IPS DF 19.7 (cell line): ENCODE measurements at regions not wholly inside any gene's neighbourhood (a gene's known extent, or its start where the extent isn't known, plus 50 kb on each side); places are given as distances from the start of the nearest gene placed in this dataset.

Experiments
- DNase-seq: peaks from one replicate; pipeline ENCODE4 v3.0.0-alpha.2; 2013; ENCODE audit warnings: low read depth, low spot score

DNA sequence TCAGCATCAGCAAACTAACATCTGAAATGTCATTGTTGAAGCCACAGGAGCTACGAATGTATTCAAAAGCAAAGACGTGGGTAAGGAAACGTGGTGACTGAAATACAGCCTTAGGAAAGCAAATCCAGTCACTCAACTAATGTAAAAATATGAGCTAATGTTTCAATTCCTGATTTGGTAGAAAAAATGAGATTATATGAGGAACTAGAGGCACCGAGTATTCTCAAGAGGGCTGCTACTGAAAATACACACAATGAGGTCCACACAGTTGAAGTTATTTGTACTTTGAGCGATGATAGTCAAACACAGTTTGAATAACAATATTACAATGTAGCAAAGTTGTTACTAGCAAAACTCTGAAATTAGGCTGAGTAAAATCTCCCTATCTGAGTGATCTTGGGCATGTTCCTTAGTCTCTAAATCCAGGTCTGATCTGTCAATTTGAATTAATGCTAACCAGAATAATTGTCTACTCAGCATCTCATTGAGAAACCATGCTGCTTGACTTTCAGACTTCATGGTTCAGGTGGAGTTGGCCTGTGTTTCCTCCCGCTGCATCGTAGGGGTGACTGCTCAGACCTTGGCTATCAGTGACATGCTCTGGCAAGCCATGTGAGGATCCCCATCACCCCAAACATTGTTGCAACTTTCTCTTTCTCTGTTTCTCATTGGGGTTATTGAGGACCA is 467.1 kb upstream of the SOX5 start:
- DNase-seq = no peak

DNA sequence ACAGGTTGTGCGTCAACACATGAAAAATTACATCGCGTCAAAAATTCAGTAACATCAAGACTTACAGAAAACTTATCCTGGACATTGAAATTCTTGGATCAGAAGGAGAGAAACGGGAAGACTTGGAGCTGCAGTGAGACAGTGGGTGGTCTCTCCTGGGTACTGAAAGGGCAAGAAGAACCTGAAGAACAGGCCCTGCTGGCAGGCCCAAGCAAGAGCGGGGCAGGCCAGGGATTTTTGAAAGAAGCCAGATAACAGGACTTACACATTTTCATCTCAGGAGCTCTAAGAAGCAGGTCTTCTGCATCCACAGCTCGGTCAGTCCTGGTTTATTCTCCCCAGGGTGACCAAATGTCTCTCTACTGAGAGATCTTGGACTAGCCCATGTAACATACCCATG is 466.5 kb upstream of the SOX5 start:
- no peak for DNase-seq

DNA sequence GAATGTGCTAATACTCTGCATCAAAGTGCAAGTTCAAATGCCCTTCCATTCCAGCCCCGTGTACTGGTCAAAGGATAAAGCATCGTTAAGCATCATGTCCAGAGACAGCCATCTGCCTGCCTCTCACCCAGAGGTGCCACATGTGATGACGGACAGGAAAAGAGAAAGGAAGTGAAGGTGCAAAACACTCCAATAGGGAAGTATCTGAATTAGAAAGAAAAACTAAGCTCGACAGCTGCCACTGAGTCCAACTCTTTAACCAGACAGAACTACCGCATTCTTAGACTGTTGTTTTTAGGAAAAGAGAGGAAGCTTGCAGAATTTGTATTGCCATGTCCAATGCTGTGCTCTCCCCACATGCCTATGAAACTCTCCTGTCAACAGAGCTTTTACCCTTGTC is 465.0 kb upstream of the SOX5 start:
- no peak for DNase-seq

DNA sequence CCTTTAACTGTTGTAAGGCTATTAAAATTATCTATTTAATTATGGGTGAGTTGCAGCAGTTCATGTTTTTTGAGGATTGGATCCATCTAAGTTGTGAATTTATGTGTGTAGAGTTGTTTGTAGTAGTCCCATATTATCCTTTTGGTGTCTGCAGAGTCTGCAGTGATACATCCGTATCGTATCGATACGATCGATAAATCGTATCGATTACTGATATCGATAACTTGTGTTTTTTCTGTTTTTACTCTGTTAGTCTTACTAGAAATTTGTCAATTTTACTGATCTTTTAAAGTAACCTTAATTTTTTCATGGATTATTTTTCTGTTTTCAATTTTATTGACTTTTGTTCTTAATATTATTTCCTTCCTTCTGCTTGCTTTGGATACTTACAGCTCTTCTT is 462.5 kb upstream of the SOX5 start:
- no peak for DNase-seq

DNA sequence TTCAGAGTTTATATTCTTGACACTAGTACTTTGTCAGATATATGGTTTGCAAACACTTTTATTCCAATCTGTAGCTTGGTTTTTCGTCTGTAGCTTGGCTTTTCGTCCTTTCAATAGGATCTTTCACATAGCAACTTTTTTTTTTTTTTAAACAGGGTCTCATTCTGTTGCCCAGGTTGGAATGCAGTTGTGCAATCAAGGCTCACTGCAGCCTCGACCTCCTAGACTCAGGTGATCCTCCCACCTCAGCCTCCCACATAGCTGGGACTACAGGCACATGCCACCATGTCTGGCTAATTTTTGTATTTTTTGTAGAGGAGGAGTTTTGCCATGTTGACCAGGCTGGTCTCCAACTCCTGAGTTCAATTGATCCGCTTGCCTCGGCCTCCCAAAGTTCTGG is 460.4 kb upstream of the SOX5 start:
- DNase-seq = no peak

DNA sequence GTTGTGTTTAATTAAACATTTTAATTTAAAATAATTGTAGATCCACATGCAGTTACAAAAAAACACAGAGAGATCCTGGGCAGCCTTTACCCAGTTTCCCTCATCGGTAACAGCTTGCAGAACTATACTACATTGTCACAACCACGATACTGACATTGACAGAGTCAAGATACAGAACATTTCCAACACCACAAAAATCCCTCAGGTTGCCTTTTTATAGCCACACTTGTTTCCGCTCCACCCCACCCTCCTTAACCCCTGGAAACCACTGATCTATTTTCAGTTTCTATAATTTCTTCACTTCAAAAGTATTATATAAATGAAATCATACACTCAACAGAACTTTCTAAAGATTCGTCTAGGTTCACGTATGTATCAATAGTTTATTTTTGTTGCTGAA is 458.8 kb upstream of the SOX5 start:
- no peak for DNase-seq

DNA sequence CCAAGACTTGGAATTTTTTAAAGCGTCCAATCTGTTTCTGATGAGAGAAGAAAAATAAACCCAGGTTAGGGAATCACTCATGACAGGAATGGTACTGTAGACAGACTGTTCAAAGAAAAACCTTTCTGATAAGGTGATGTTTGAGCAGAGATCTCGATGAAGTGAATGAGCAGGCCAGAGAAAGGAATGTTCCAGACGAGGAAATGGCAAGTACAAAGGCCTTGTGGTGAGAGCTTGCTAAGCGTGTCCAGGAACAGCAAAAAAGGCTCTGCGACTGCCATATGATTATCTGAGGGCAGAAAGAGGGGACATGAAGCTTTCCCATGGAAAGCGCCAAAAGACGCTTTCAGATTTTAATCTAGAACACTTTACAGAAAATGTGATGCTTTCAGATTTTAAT is 458.4 kb upstream of the SOX5 start:
- no peak for DNase-seq

DNA sequence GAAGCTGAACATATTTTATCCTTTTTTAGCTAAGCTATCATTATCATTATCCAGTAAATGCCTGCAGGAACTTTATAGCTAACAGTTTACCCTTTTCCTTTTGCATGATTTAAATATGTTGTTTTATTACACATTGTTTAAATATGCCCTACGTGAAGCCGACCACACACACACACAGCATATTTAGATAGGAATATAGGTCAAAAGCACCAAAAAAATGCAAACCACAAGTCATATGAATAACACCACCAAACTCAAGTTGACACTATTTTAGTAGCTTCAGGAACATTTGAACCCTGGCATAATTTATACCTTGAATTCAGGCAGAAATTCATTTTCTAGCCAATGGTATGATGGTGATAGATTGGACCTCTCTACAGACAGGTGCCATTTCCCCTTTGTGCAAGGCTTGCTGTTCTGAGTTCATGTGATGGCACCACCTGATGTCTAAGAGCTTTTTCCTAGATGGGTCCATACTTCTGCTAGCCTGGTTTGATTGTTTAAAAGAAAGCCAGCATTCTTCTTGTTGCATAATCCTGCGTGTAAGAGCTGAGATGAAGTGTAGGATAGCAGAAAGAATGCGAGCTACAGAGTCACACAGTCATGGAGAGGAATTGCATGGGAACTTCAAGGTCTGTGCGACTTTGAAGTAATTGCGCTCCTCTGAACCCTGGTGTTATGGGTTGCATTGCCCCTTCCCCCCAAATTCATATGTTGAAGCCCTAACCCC is 454.8 kb upstream of the SOX5 start:
- no peak for DNase-seq

DNA sequence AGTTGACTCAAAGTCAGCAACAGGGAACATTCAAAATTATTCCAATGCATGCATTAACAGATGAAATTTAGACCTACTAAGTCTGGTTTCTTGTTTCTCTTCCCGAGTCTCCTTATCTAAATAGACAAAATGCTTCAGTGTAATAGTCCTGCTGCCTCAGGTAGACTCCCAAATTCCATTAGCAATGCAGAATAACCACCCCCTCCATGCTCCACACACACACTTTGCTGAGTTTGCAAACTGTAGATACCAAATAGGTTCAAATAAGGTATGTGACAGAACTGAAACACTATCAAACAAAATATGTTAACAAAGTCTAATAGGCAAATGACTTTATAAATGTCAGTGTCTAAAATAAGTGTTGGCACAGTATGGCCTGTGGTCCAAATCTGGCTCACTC is 451.1 kb upstream of the SOX5 start:
- DNase-seq = no peak

DNA sequence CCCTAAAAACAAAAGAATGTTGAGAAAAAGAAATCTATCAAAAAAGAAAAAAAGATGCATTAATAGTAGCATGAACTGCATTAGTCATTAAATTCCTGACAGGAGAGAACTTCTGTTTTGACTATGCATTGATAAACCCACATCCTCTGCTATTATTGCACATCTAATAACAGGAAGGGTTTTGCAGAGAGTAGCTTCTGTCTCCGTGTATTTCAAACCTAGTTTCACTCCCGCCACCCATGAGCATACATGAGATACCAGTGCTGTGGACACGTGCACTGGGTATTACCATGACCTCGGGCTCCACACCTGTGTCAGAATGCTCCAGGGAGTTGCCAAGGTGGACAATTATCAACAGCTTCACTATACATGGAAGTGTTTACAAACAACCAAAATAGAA is 449.1 kb upstream of the SOX5 start:
- DNase-seq = no peak

DNA sequence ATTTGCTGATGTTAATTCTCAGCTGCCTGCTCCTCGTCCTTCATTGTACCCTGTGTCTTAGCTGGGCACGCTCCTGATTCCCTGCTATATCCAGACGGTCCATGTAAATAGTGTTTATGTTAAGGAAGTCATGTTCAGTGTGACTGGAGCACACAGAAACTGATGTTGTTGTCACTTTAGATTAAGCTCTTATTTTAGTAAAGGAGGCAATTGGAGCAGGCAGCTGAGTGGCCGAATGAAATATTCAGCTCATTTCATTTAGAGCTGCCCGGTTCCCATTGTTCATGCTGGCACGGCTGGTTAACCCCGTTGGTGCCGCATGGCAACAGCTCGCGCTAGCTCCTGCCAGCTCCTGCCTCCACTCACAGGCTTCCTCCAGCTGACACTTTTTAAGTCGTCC is 446.8 kb upstream of the SOX5 start:
- no peak for DNase-seq

DNA sequence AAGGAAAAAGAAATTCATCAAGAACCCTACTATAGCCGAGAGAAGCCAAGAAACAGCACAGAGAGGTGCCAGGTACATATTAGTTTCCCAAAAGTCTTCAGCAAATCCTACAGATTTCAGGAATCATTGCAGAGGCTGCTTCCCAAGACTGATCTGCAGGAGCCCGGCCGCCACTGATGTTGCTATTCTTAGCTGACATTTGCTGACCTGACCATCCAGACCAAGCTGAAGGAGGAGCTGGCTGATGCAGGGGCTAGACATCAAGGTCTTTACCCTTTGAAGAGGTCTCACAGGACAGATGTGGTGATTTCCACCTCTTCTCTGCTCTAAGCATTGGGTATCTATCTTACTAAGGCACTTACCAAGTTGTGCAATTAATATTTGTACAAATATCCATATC is 444.8 kb upstream of the SOX5 start:
- DNase-seq = no peak

DNA sequence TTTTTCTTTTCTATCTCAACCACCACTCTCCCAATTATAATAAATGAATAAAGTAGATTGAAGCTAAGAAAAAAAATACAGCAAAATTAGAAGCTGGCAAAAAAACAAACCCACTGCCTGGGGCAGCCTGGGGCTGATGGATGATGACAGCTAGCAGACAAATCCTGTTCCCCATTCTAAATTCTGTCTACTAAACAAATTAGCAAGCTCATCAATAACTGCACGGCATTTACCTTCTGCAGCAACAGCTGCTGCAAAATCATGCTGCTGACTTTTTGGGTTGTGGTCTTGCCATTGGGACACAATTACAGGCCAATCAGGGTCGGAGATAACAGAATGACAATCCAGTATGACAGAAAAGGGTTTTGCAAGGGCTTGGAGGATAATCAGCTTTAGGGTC is 443.6 kb upstream of the SOX5 start:
- DNase-seq = no peak

DNA sequence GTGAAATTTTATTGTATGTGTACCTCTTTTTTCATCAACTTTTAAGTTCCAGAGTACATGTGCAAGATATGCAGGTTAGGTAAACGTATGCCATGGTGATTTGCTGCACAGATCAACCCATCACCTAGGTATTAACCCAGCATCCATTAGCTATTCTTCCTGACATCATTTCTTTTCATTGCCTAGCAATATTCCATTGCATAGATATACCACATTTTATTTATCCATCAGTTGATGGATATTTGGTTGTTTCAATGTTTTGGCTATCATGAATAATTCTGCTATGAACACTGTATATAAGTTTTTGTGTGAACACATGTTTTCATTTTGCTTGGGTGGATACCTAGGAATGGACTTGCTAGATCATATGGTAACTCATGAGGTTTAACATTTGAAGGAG is 439.9 kb upstream of the SOX5 start:
- DNase-seq = no peak

DNA sequence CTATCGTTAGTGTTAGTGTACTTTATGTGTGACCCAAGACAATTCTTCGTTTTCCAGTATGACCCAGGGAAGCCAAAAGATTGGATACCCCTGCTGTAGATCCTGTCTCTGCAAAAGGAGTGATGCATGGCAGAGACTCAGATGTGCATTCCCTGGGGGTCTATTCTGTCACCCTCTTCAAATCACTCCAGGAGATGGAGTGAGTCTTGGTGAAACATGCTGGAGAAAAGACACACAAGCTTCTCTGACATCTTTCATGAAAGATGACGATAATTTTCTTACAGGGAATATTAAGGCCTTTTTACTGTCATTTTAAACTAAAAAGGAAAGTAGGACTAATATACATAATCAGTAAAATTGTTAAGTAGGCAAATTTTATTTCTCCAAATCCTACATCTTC is 437.9 kb upstream of the SOX5 start:
- DNase-seq = no peak

DNA sequence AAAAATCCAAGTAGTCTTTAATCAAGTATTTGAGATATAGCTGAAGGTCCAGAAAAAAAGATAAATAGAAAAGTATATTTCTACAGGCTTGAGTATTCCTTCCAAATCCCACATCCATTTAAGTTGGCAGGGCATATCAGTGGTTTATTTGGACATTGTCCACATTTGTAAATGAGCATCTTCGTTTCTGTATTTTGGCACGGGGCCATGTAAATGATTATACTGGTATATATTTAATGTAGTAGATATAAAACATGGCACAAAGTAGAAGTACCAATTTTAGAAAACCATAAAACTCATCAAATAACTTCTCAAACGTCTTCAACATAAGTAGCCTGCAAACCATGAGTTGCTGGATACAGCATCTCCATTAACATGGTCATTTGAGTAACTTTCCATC is 437.4 kb upstream of the SOX5 start:
- no peak for DNase-seq

DNA sequence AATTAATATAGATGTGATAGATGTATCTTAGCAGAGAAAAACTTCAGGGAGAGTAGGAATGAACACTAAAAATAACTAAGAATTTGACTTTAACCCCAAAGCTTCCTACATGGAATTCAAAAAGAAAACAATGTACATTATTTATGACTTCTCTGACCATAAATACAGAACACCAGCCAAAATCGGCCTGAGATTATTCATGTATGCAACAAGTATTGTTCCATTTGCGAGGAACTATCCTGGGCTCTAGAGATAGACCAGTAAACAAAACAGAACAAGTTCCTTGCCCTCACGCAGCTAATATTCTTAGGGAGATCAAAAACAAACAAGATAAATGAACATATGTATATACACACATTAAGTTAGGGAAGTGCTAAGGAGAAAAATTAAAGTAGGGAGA is 432.3 kb upstream of the SOX5 start:
- DNase-seq = no peak

DNA sequence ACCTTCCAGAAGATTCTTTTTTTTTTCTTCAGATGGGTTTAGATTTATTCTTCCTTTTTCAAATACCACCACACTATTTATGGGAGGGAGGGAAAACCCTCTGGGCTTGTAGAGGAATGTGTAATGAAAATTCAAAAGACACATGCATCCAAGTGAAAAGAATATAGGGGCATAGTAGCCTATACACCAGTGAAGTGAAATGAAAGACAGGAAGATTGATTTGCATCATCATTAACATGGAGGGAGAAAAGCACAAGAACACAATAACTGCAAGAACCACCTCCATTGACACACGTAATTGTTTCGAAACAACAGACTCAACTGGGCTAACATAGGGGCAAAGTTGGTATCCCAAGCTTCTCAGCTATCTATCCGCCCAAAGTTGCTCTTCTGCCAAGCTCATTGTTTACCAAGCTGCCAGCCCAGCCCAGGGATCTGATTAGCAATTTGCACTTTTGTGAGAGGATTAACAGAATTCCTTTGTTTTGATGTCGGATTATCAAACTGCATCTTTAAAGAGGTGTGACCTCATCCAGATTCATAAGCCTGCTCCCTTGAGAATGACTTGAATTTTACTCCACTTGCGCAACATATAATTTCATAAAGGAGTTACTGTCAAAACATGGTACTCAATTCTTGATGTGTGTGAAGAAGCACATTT is 430.5 kb upstream of the SOX5 start:
- no peak for DNase-seq

DNA sequence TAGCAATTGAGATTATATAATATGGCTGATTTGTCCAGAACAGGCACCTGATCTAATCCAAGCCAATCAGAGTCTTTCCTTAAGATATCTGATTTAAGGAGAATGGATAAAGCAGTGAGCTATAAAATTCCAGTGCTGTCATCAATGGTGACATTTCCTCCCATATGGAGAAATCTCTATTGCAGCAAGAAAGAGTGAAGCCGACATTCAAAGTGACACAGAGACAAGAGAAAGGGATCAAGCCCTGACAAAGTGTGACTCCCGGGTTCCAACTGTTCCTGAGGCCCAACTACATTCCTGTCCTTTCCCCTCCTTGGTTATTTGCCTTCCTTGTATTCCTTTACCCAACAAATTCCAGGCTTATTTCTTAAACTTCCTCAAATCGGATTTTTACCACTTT is 430.0 kb upstream of the SOX5 start:
- DNase-seq = no peak

DNA sequence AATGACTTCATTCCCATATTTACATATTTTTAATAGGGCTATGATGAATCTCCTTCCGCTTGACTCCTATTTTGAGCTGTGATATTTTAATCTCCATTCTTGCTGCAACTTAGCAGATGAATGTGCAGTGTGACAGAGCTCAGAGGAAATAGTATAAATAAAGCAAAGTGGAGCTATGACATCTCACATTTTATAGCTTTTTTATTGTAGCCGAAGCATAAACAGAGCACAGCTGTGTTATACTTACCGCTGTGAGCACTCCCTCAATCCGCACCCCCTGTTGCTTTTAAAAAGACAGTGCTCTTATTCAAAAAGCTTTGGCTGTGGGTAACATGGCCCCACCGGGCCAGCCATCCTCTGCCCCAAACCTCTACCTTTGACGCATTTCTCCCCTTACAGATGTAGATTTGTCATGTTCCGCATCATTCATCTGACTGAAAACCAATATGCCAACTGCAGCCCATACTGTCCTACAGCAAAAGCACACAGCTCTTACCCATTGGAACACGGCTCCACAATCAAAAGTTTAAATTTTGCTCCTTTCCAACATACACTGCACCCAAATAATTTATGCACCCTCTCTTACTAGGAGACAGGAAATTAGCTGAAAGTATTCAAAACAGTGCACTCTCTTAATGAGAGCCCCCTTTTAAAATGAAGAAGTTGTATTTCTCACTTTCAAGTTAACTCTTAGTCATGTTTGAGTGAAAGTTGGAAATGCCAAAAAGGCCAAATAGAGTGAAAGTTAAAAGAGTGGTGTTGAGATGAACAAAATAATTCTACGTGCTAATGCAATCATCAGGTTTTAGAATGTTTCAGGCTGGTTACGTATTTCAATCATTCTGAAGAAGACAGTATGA is 429.3 kb upstream of the SOX5 start:
- DNase-seq = no peak

DNA sequence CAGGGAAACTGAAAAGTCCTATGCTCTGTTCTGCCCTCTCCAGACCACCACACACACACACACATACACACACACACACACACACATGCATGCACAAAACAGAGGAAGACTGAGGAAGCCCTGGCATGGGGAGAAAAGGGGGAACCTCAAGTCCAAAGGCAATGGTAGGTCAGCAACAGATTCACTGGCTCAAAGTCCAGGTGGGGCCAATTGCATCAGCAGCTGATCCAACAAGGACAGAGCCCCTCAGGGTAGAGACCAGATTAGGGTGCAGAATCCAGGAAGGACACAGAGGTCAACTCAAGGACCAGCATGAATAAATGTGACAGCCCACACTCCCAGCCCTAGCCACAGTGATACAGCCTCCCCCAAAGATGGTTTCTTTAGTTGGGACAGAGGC is 425.0 kb upstream of the SOX5 start:
- no peak for DNase-seq

DNA sequence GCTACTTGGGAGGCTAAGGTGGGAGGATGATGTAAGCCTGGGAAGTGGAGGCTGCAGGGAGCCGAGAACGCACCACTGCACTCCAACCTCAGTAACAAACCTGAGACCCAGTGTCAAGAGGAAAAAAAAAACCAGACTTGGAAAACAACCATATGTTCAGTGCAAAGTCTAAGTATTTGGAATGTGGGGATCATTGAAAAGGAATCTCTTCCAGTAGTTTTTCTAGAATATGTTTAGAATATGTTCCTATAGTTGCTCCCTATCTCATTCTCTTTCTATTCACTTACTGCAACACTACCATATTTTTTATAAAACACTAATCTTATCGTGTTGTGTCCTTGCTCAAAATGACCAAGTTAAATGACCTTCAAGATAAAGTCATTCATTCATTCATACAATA is 423.5 kb upstream of the SOX5 start:
- DNase-seq = no peak
